CD4-positive, alpha-beta T cell (primary cell): ENCODE measurements at regions not wholly inside any gene's neighbourhood (a gene's known extent, or its start where the extent isn't known, plus 50 kb on each side); places are given as distances from the start of the nearest gene placed in this dataset.
"Not testable (repeated sequence)": the region's sequence is repeated elsewhere in the genome, so short reads cannot be mapped to it uniquely, and the experiment has no call there.

Source experiments
- ATAC-seq: fragments of 200-7000 bp; cut with Tn5 transposase; one replicate; pipeline ENCODE4 v1.10.0; 2022; ENCODE audit warnings: mild to moderate bottlenecking; ENCODE audit not compliant: poor library complexity
- CTCF ChIA-PET: fragments of 350-600 bp; sonication (Branson Sonifier 250); formaldehyde crosslinking; loops from one replicate; lab custom pipeline; 2021; ENCODE audit warnings: antibody characterized with exemption, inconsistent platforms; lab: Charles Lee
- POLR2A ChIA-PET: fragments of 350-600 bp; sonication (Branson Sonifier 250); formaldehyde crosslinking; loops from one replicate; lab custom pipeline; 2021; ENCODE audit warnings: antibody characterized with exemption, inconsistent platforms; lab: Charles Lee
- DNase-seq, 14 experiments: peaks; one replicate each; pipeline ENCODE4 v3.0.0-alpha.2; 2013 to 2020; ENCODE audit warnings: mixed read lengths in 2 of 14
- H3K27ac ChIP-seq, 2 donors: one replicate each; pipeline versions ENCODE4 v1.5.1 to v1.7.0; 2013; ENCODE audit warnings: low read length in 2 of 2, low read depth in 1 of 2, mild to moderate bottlenecking in 1 of 2
- H3K27me3 ChIP-seq, 2 experiments: 1 replicate in 1 of 2; 2 replicates in 1 of 2; pipeline versions ENCODE4 v1.6.1 to v1.7.0; 2013; ENCODE audit warnings: low read length in 2 of 2, control low read depth in 1 of 2, mild to moderate bottlenecking in 1 of 2, moderate library complexity in 1 of 2; ENCODE audit not compliant: insufficient read depth in 2 of 2, control insufficient read depth in 1 of 2
- H3K36me3 ChIP-seq: one replicate; pipeline ENCODE4 v1.6.1; 2013; ENCODE audit warnings: low read length, control low read depth; ENCODE audit not compliant: insufficient read depth
- H3K4me1 ChIP-seq: one replicate; pipeline ENCODE4 v1.6.1; 2013; ENCODE audit warnings: low read length, control low read depth; ENCODE audit not compliant: insufficient read depth
- H3K4me3 ChIP-seq: one replicate; pipeline ENCODE4 v1.5.1; 2013; ENCODE audit warnings: mild to moderate bottlenecking, low read length, moderate library complexity
- H3K9me3 ChIP-seq, 2 experiments: 1 replicate in 1 of 2; 2 replicates in 1 of 2; pipeline versions ENCODE4 v1.6.1 to v1.7.0; 2013; ENCODE audit warnings: low read length in 2 of 2, mild to moderate bottlenecking in 2 of 2, control low read depth in 1 of 2, moderate library complexity in 1 of 2; ENCODE audit not compliant: control insufficient read depth in 1 of 2, insufficient read depth in 1 of 2
- H3K27ac Mint-ChIP-seq: one replicate; pipeline ENCODE4 v1.8.0; 2020; ENCODE audit warnings: mixed read lengths
- H3K27me3 Mint-ChIP-seq: one replicate; pipeline ENCODE4 v1.8.0; 2021; ENCODE audit warnings: mixed read lengths
- H3K36me3 Mint-ChIP-seq: one replicate; pipeline ENCODE4 v1.8.0; 2021; ENCODE audit warnings: low read depth, mixed read lengths
- H3K4me1 Mint-ChIP-seq: one replicate; pipeline ENCODE4 v1.8.0; 2021; ENCODE audit warnings: low read depth, mixed read lengths
- H3K4me3 Mint-ChIP-seq: one replicate; pipeline ENCODE4 v1.8.0; 2020; ENCODE audit warnings: mild to moderate bottlenecking, mixed read lengths
- H3K9me3 Mint-ChIP-seq: one replicate; pipeline ENCODE4 v1.8.0; 2020; ENCODE audit warnings: mixed read lengths
- intact Hi-C, 2 experiments: fragments of 100-400 bp; cut with DNase I in 1 of 2; cut with micrococcal nuclease in 1 of 2; formaldehyde crosslinking; loops; one replicate each; pipeline versions ENCODE4 v1.15.1 to v1.9.0; 2023 to 2025; cut with DNase I, micrococcal nuclease
- TF ChIP-seq, protein P1 (sequence below): fragments of 200-600 bp; IDR thresholded peaks from one replicate; pipeline ENCODE4 v1.8.0; 2022; ENCODE audit warnings: antibody characterized with exemption, mild to moderate bottlenecking

DNA sequence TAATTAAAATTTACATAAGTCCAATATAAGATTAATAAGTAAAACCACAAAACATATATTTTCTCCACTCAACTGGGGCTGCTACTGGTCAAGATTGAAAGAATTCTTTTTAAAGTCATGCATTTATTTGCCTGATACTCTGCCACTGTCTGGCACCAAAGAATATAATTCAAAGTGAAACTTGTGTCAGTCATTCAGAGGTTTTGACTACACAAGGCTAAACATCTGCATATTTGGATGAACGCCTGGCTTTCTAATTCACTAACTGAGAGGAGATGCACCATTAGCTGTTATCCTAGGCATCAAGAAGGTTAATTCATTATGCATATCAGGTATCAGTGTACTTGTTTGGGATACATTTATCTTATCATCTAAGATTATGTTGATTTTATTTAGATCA lies 598.5 kb downstream of the CENPC start:
- H3K27ac ChIP-seq: no peak overlapping the region
- no peaks in the 10 kb centered on the region for H3K36me3 ChIP-seq
- H3K27me3 ChIP-seq: no peaks in the 10 kb centered on the region
- no peak for DNase-seq
- intact Hi-C loops: no loop called here
- H3K9me3 Mint-ChIP-seq: peaks cover 8% of the 10 kb centered on the region
- H3K27me3 Mint-ChIP-seq: no peaks in the 10 kb centered on the region
- no peaks in the 10 kb centered on the region for H3K36me3 Mint-ChIP-seq
- ChIA-PET POLR2A (no interaction called here), CTCF (no interaction called here)
- no peak for ATAC-seq
- no peaks in the 10 kb centered on the region for H3K9me3 ChIP-seq
- H3K4me3 Mint-ChIP-seq: no peak overlapping the region
- TF ChIP-seq, protein P1, sequence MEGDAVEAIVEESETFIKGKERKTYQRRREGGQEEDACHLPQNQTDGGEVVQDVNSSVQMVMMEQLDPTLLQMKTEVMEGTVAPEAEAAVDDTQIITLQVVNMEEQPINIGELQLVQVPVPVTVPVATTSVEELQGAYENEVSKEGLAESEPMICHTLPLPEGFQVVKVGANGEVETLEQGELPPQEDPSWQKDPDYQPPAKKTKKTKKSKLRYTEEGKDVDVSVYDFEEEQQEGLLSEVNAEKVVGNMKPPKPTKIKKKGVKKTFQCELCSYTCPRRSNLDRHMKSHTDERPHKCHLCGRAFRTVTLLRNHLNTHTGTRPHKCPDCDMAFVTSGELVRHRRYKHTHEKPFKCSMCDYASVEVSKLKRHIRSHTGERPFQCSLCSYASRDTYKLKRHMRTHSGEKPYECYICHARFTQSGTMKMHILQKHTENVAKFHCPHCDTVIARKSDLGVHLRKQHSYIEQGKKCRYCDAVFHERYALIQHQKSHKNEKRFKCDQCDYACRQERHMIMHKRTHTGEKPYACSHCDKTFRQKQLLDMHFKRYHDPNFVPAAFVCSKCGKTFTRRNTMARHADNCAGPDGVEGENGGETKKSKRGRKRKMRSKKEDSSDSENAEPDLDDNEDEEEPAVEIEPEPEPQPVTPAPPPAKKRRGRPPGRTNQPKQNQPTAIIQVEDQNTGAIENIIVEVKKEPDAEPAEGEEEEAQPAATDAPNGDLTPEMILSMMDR: no peak
- no peaks in the 10 kb centered on the region for H3K4me1 ChIP-seq
- H3K27ac Mint-ChIP-seq: no peak overlapping the region
- no peaks in the 10 kb centered on the region for H3K4me1 Mint-ChIP-seq
- no peak overlapping the region for H3K4me3 ChIP-seq

DNA sequence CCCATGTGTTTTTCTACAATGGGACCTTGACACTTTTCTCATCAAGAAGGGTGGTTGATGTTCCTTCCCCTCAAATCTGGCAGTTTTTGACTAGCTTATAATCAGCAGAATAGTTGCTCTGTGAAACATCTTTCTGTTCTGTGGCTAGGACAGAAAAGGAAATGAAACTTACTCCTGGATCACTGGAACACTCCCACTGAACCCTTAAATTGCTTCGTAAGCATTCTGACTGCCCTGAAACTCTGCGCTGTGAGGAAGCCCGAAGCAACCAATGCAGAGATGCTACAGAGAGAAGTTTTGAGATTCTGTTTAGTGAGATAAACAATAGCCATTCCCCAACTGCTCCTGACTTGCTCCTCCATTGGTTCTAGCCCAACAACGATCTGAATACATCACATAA lies 602.2 kb downstream of the CENPC start:
- intact Hi-C loops: no loop called here
- H3K36me3 Mint-ChIP-seq: no peaks in the 10 kb centered on the region
- no peak overlapping the region for H3K27ac ChIP-seq

DNA sequence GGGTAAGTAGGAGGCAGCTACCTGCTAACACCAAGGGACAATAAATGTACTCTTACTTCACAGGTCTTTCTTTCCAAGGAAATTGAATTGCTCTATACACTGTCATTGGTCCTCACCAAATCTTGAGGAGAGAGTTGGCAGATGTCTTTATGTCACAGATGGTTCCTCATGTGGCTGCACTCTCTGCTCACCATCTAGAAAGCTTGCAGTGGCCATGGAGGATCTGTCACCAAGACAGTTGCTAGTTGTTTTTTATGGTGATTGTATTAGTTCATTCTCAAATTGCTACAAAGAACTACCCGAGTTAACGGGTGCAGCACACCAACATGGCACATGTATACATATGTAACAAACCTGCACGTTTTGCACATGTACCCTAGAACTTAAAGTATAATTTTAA lies 613.3 kb downstream of the CENPC start:
- DNase-seq, H3K4me3 ChIP-seq, H3K36me3 ChIP-seq, intact Hi-C loops, H3K9me3 Mint-ChIP-seq, H3K27ac Mint-ChIP-seq, ATAC-seq, POLR2A ChIA-PET, H3K27ac ChIP-seq, H3K36me3 Mint-ChIP-seq, H3K9me3 ChIP-seq, CTCF ChIA-PET, H3K27me3 ChIP-seq, H3K4me3 Mint-ChIP-seq, H3K4me1 Mint-ChIP-seq, H3K27me3 Mint-ChIP-seq, H3K4me1 ChIP-seq: not testable (repeated sequence)

More for the DNA sequence above, 602.2 kb downstream of the CENPC start:
- Histone ChIP-seq H3K4me3 (no peak overlapping the region), H3K36me3 (no peaks in the 10 kb centered on the region), H3K9me3 (no peaks in the 10 kb centered on the region), H3K4me1 (no peaks in the 10 kb centered on the region), H3K27me3 (no peaks in the 10 kb centered on the region)
- Mint-ChIP-seq H3K27me3 (no peaks in the 10 kb centered on the region), H3K27ac (no peak overlapping the region), H3K9me3 (peaks cover 8% of the 10 kb centered on the region), H3K4me3 (no peak overlapping the region), H3K4me1 (no peaks in the 10 kb centered on the region)
- ChIA-PET CTCF (no interaction called here), POLR2A (no interaction called here)
- peak in 3 of 14 experiments; percentile 6 to 10 (median 9) for DNase-seq
- no peak for ATAC-seq
- TF ChIP-seq, protein P1: no peak

DNA sequence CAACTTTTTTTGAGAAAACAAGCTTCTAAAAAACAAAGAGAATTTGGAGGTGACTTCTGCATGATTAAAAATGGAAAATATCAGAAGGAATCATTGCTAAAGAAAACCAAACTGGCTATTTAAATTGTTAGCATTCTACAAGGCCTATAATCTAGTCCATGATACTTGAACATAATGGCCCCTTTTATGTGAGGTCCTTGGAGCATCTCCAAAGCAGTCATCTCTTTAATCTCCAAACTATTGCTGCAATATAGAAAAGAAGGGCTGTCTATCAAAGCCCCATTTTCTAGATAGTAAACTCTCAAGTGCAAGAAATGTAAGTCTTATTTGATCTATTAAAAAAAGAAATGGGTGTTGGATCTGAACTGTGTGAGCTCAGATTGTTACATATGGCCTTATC lies 615.1 kb downstream of the CENPC start:
- peaks cover 0 to 3% of the 10 kb centered on the region in 2 experiments for H3K9me3 ChIP-seq
- no peaks in the 10 kb centered on the region for H3K27me3 ChIP-seq
- intact Hi-C loops: no loop called here
- H3K4me3 Mint-ChIP-seq: no peak overlapping the region
- no peaks in the 10 kb centered on the region for H3K4me1 ChIP-seq
- no peaks in the 10 kb centered on the region for H3K4me1 Mint-ChIP-seq
- H3K4me3 ChIP-seq: no peak overlapping the region
- ChIA-PET POLR2A (no interaction called here), CTCF (no interaction called here)
- no peak overlapping the region for H3K27ac Mint-ChIP-seq
- no peak for ATAC-seq
- TF ChIP-seq, protein P1: no peak
- no peaks in the 10 kb centered on the region for H3K27me3 Mint-ChIP-seq
- DNase-seq: no peak
- no peak overlapping the region for H3K27ac ChIP-seq
- no peaks in the 10 kb centered on the region for H3K36me3 Mint-ChIP-seq
- H3K9me3 Mint-ChIP-seq: peaks cover 2% of the 10 kb centered on the region
- no peaks in the 10 kb centered on the region for H3K36me3 ChIP-seq
